SU-DHL-6 (cell line): ENCODE measurements at regions not wholly inside any gene's neighbourhood (a gene's known extent, or its start where the extent isn't known, plus 50 kb on each side); places are given as distances from the start of the nearest gene placed in this dataset.

Experiments used
- CTCF ChIP-seq: fragments of 200-600 bp; sonication (generic); IDR thresholded peaks from one replicate; pipeline ENCODE4 v1.5.1; 2017; ENCODE audit warnings: antibody characterized with exemption, mild to moderate bottlenecking, low read length, moderate library complexity; ENCODE audit not compliant: insufficient read depth, poor library complexity, severe bottlenecking
- EZH2phosphoT487 ChIP-seq: fragments of 200-600 bp; sonication (generic), shearing (Covaris generic); conservative IDR thresholded peaks from 2 replicates; pipeline ENCODE4 v1.6.1; 2018; ENCODE audit warnings: mild to moderate bottlenecking, antibody characterized with exemption, low read length, moderate library complexity, mixed read lengths

- TF ChIP-seq CTCF (no peak), EZH2phosphoT487 (no peak)
Measured at GRCh38 chr2:126503476-126503875, 152.5 kb upstream of the GYPC start.
